22Rv1 (cell line): ENCODE measurements at regions not wholly inside any gene's neighbourhood (a gene's known extent, or its start where the extent isn't known, plus 50 kb on each side); places are given as distances from the start of the nearest gene placed in this dataset.

Source experiments
- H3K27ac ChIP-seq: fragments of 450-650 bp; 2 replicates; pipeline ENCODE4 v1.5.1; 2017
- ZFX ChIP-seq: fragments of 450-650 bp; IDR thresholded peaks from 2 replicates; pipeline ENCODE4 v1.6.1; 2017; ENCODE audit warnings: antibody characterized with exemption, borderline replicate concordance
- TF ChIP-seq, protein P1 (sequence below): fragments of 450-650 bp; IDR thresholded peaks from 2 replicates; pipeline ENCODE4 v1.5.1; 2017; ENCODE audit warnings: mild to moderate bottlenecking

DNA sequence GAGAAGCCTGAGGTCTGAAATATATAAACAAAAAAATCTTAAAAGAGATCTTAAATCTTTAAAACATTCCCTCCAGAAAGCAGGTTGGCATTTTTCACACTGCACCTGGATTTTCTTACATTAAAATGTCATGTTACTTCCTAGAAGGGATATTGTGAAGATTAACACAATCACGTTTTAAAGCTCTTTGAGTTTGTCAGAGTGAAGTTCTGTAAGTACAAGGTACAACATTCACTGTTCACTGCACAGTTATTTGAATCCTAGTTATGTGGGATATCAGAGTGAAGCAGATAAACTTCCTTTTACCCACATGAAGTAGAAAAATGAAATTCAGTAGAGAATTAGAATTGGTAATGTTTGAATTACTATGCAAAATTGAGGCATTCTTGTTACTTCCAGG lies 353.6 kb upstream of the RGMB start:
- TF ChIP-seq, protein P1, sequence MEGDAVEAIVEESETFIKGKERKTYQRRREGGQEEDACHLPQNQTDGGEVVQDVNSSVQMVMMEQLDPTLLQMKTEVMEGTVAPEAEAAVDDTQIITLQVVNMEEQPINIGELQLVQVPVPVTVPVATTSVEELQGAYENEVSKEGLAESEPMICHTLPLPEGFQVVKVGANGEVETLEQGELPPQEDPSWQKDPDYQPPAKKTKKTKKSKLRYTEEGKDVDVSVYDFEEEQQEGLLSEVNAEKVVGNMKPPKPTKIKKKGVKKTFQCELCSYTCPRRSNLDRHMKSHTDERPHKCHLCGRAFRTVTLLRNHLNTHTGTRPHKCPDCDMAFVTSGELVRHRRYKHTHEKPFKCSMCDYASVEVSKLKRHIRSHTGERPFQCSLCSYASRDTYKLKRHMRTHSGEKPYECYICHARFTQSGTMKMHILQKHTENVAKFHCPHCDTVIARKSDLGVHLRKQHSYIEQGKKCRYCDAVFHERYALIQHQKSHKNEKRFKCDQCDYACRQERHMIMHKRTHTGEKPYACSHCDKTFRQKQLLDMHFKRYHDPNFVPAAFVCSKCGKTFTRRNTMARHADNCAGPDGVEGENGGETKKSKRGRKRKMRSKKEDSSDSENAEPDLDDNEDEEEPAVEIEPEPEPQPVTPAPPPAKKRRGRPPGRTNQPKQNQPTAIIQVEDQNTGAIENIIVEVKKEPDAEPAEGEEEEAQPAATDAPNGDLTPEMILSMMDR = no peak
- TF ChIP-seq ZFX = no peak
- H3K27ac ChIP-seq = no peak overlapping the region

DNA sequence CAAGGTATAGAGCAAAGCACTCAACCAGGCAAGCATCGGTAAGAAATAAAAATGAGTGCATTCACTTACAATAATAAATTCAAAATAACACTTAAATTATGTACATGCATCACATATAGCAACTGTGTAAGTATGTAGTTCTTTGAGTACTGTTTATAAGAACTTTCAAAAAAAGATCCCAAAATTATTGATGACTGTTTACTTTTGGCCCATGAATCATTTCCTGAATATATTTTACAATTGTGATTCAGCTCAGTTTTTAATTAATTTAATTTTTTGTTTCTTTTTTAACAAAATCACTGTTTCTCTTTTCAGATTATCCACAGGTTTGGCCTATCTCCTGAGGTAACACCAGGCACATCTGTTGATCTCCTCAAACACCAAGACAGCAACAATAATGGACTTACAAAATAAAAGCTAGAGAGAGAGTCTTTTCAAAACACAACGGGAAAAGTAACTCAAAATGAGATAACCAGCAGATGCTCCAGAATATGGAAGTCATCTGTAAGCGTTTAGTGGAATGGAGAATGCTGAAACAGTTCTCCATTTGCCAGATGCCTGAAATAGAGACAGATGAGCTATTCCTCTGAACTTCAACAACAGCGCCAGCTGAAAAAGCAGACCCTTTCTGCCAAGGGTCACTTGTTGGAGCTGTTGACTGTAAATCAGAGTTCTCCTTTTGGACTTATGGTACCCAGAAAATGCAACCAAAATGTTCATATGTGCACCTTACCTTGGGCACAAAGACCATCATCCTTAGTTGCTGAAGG lies 348.6 kb upstream of the RGMB start:
- H3K27ac ChIP-seq = no peak overlapping the region
- TF ChIP-seq, protein P1 = no peak
- TF ChIP-seq ZFX = no peak

DNA sequence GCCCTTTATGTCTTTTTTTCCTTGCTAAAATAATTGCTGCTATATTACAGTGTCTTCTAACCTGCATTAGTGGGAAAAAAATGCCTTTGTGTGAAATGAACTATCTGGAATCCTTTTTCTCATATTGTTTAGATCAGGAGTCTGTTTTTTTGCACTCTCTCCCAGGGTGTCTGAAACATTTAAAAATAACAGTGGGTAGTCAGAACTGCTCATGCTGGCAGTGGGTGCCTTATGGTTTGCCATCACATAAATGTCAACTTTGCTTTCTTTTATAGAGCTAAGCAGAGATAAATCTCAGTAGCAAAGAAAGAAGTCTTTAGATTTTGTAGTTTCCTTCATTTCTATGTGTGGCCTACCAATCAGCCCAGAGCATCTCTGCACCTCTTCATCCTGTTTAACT lies 347.8 kb upstream of the RGMB start:
- no peak overlapping the region for H3K27ac ChIP-seq

DNA sequence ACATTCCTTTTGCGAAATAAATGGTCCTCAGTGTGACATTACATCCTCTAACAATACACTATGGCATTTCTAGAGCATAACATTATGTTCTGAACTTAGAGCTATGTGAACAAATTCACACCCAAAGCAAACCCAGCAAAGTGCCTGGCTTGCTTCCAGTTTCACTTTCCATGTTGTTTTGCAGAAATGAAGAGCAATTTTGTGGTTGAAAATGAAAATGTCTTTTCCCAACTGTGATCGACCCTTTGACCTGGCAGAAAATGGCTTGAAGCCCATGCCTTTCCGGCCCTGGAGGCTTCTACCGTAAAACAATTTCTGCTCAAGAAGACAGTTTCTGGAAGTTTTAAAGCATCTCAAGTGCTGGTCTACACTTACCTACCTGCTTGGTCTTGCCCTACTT lies 344.7 kb upstream of the RGMB start:
- H3K27ac ChIP-seq = no peak overlapping the region
- no peak for TF ChIP-seq ZFX
- TF ChIP-seq, protein P1 = no peak

More for the DNA sequence above, 347.8 kb upstream of the RGMB start:
- no peak for TF ChIP-seq ZFX
- TF ChIP-seq, protein P1 = no peak

DNA sequence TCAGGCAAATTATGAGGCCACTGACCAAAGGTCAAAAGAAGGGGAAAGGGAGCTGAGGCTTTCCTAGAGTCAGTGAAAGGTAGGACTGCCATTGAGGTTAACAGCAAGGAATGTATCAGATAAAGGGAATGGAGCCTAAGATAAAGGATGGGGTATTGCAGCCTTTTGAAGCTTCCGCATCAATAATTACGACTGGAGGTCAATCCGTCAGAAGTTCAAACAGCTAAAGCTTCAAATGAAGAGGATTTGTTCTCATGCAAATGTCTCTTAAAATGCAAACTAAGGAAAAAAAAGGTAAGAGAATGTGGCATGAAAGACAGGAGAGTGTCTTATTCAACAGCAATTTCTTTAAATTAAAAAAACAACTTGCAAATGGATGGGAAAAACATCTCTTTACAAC lies 341.1 kb upstream of the RGMB start:
- H3K27ac ChIP-seq = no peak overlapping the region
- TF ChIP-seq, protein P1 = no peak
- TF ChIP-seq ZFX = no peak

DNA sequence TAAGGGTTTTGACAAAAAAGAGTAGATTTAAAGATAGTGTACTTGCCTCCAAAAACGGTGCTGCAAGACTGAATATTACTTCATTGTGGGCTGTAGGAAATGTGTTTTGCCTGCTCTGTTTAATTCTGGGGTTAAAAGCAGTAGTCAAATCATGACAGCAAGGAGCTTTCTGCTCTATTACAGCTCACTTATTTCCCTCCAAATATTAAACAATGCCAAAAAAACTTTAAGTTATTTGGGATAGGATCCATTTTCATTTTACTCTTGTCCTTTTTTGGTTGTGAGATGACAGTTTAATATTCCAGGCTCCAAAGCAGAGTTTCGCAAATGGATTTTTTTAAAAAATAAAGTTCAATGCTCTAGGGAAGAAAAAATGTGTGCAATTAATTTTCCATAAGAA lies 340.4 kb upstream of the RGMB start:
- TF ChIP-seq ZFX = no peak
- TF ChIP-seq, protein P1 = no peak
- H3K27ac ChIP-seq = no peak overlapping the region

DNA sequence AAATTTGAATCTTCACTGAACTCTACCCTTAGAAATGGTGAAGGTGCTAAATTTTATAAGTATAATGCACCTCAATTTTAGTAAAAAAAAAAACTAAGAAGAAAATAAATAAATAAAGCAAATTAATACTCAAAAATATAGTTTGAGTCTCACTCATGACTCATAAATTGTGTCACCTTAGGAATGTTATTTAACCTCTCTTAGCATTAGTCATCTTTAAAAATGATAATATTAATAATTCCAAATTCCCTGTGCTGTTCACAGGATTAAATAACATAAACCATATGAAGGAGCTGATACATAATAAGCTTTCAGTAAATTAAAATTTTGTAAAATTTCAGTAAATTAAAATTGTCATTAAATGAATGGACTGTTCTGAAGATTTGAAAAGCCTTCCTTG lies 339.8 kb upstream of the RGMB start:
- TF ChIP-seq, protein P1 = no peak
- no peak for TF ChIP-seq ZFX
- H3K27ac ChIP-seq = no peak overlapping the region
